ENCODE measurements at regions not wholly inside any gene's neighbourhood (a gene's known extent, or its start where the extent isn't known, plus 50 kb on each side); places are given as distances from the start of the nearest gene placed in this dataset.

- no peak for TF ChIP-seq CTCF (IDR thresholded peaks at IDR 0.05)
- no peak for TF ChIP-seq POLR2A (IDR thresholded peaks at IDR 0.05)
These were observed 377.7 kb downstream of the FGF10 start for GRCh38 chr5:44011518-44011917.

All from body of pancreas (tissue), 4 donors.